ENCODE measurements at regions not wholly inside any gene's neighbourhood (a gene's known extent, or its start where the extent isn't known, plus 50 kb on each side); places are given as distances from the start of the nearest gene placed in this dataset.
"Not testable (repeated sequence)": the region's sequence is repeated elsewhere in the genome, so short reads cannot be mapped to it uniquely, and the experiment has no call there.

DNA sequence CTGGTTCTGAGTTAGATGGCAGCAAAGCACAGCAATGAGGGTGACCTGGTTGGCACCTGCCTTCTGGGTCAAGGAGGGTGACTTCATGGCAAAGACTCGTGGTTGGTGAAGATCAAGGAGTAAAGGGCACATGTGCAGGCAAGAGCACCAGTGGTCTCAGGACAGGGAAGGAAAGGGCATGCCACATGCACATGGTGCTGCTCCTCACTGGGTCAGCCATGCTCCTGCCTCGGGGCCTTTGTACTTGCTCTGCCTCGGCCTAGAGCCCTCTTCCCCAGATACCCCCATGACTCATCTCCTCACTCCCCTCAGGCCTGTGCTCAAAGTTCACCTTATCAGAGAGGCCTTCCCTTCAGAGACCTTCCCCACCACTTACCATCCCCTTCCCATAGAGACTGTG, 106.7 kb upstream of the KDM7A start:
- intact Hi-C loops (cut with DNase I) = no loop called here
- DNase-seq (ENCODE audit: low spot score) = no peak

GRCh38 chr7:140281960-140282359, 105.2 kb upstream of the KDM7A start:
- no peak for DNase-seq (ENCODE audit: low spot score)
- intact Hi-C loops (cut with DNase I) = loop anchor here in 1 of 2 donors (2.0 kb wide), 1 partner anchor 49 kb away; no protein-coding TSS in a partner anchor

DNA sequence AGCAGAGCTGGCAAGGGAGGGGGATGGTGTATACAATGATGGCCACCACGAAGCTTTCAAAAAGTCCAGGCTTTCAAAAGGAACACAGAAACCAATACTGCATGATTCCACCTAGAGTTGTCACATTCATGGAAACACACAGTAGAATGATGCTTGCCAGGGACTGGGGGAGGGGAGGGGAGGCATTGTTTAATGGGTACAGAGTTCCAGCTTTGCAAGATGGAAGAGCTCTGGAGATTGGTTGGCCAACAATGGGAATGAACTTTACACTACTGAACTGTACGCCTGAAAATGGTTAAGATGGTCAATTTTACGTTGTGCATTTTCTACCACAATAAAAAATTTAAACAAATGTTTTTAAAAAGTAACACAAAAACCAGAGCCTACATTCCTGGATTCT, 104.5 kb upstream of the KDM7A start:
- intact Hi-C loops (cut with DNase I) = loop anchor here in 1 of 2 donors (2.0 kb wide), 1 partner anchor 48 kb away; no protein-coding TSS in a partner anchor
- DNase-seq (ENCODE audit: low spot score) = no peak

GRCh38 chr7:140276001-140276400, 99.2 kb upstream of the KDM7A start:
- intact Hi-C loops (cut with DNase I) = no loop called here
- DNase-seq (ENCODE audit: low spot score) = no peak

DNA sequence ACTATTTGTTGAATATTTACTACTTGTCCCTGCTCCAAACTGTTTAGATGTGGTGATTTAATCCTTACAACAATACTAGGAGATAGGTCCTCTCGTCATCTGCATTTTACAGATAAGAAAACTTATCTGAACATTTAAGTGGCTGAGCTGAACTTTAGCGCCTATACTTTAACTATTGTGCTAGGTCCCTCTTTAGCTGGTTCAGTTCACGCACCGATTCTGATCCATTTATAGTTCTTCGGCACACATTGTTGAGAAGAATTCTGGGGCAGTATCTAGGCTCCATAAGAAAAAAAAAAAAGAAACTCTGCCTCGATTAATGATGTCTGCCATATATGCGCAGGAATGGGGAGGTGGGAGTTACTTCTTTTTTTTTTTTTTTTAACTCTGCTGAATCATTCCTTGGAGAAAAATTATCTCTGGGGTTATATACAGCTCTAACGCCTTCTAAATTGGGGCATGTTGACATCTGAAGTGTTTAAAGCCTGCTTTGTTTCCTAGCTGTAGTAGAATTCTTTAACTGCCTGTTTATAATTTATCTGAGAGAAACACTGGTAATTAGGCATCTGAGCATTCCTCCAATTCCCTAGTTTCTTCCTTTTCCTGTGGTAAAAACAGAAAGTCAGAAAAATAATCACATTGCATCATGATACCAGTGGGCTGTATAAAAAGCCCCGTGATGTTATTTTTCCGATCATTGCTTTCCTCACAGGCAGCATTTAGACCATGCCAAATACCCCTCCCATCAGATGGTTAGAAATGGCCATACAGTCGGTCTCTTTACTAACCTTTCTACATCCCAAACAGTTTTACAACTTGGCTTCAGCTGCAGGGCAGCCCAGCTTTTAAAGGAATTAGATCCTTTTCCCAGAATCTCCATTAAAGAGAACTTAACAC, 98.5 kb upstream of the KDM7A start:
- intact Hi-C loops (cut with DNase I) = no loop called here
- DNase-seq (ENCODE audit: low spot score) = no peak

- intact Hi-C loops (cut with DNase I) = no loop called here
- DNase-seq (ENCODE audit: low spot score) = no peak
Observed at GRCh38 chr7:140273417-140273816, 96.6 kb upstream of the KDM7A start.

- DNase-seq (ENCODE audit: low spot score); intact Hi-C loops (cut with DNase I): not testable (repeated sequence)
Observed at GRCh38 chr7:140271643-140271968, 94.8 kb upstream of the KDM7A start.

GRCh38 chr7:140269004-140269638, 92.3 kb upstream of the KDM7A start:
- DNase-seq (ENCODE audit: low spot score) = no peak

GRCh38 chr7:140267381-140268226, 90.8 kb upstream of the KDM7A start:
- no peak for DNase-seq (ENCODE audit: low spot score)
- intact Hi-C loops (cut with DNase I) = no loop called here

More at GRCh38 chr7:140269004-140269638, 92.3 kb upstream of the KDM7A start:
- intact Hi-C loops (cut with DNase I) = no loop called here

DNA sequence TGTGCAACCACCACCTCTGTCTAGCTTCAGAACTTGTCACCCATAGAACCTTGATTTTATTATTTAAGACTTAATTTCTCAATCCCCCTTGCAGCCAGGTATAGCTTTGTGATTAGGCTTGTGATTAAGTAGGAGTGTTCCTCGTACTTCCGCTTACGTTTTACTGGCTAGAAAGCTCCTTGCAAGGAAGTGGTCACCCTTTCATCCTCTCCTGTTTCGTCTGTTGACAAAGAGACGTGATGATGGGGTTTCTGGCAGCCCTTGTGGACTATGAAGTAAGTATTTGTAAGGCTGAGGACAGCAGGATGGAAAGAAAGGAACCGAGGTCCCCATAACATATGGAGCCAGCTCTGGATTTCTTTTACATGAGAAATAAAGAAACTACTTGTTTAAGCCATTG, 86.5 kb upstream of the KDM7A start:
- intact Hi-C loops (cut with DNase I) = no loop called here
- DNase-seq (ENCODE audit: low spot score) = no peak

GRCh38 chr7:140262242-140262903, 85.6 kb upstream of the KDM7A start:
- intact Hi-C loops (cut with DNase I) = no loop called here
- no peak for DNase-seq (ENCODE audit: low spot score)

GRCh38 chr7:140261522-140261921, 84.7 kb upstream of the KDM7A start:
- no peak for DNase-seq (ENCODE audit: low spot score)
- intact Hi-C loops (cut with DNase I) = no loop called here

DNA sequence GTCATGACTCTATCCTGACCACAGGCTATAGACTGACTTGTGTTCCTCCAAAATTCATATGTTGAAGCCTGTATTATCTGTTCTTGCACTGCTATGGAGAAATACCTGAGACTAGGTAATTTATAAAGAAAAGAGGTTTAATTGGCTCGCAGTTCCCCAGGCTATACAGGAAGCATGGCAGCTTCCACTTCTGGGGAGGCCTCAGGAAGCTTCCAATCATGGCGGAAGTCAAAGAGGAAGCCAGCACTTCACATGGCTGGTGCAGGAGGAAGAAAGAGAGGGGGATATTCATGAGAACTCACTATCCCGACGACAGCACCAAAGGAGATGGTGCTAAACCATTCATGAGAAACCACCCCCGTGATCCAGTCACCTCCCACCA, 84.3 kb upstream of the KDM7A start:
- no peak for DNase-seq (ENCODE audit: low spot score)
- intact Hi-C loops (cut with DNase I) = no loop called here

- no peak for DNase-seq (ENCODE audit: low spot score)
- intact Hi-C loops (cut with DNase I) = no loop called here
Observed at GRCh38 chr7:140260352-140261104, 83.7 kb upstream of the KDM7A start.

- intact Hi-C loops (cut with DNase I); DNase-seq (ENCODE audit: low spot score): not testable (repeated sequence)
Observed at GRCh38 chr7:140257278-140257677, 80.5 kb upstream of the KDM7A start.

DNA sequence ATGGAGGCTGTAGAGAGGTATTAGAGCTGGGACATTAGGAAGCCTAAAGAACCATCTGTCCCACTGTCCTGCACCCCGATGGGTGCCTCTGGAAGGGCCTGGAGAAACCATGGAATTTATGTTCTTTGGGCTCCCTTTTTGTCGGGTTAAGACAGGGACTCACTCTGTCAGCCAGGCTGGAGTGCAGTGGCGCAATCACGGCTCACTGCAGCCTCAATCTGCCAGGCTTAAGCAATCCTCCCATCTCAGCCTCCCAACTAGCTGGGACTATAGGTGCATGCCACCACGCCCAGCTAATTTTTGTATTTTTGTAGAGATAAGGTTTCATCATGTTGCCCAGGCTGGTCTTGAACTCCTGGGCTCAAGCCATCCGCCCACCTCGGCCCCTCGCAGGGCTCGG, 78.2 kb upstream of the KDM7A start:
- intact Hi-C loops (cut with DNase I); DNase-seq (ENCODE audit: low spot score): not testable (repeated sequence)

DNA sequence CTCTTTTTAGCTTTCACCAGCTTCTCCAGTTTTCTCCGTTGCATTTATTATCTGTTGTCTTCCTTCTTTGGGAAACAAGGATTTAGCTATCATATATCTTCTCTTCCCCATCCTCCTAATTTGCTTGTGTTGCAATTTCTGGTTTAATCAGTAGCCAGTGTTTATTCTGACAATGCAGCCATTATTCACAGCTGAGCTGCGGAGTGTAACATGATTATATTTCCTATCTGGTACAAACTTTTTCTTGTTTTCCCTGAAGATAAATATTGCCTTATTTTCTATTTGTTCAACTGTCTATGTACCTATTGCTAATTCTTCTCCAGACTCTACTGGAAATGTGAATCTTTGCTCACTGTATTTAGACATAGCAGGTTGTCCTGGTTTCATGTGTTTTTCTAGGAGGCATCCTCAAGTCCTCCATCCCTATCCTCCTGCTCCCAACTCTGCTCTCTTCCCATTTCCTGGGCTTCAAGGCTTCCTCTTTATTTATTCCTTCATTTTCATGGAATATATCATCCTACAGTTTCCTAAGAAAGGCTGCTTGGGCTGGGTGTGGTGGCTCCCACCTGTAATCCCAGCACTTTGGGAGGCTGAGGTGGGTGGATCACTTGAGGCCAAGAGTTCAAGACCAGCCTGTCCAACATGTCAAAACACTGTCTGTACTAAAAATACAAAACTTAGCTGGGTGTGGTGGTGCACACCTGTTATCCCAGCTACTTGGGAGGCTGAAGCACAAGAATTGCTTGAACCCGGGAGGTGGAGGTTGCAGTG, 72.4 kb upstream of the KDM7A start:
- intact Hi-C loops (cut with DNase I) = no loop called here

DNA sequence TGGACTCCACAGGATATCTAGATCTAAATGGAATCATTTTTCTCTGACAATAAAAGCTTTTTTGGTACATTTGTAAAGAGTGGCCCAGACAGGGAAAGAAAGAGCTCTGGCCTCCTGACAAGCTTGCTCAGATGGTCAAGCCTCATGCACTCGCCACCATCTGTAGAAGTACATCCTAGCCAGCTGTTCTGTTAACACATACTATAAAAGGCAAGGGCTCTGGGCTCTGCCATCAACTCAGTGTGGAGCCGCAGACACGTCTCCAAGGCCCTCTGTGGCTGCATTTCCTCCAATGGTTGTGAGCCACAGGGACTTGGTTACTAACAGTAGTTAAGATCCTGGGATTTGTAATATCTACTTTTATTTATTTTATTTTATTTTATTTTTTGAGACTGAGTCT, 70.8 kb upstream of the KDM7A start:
- DNase-seq (ENCODE audit: low spot score) = no peak

More for the DNA sequence above, 72.4 kb upstream of the KDM7A start:
- DNase-seq (ENCODE audit: low spot score) = no peak

More for the DNA sequence above, 70.8 kb upstream of the KDM7A start:
- intact Hi-C loops (cut with DNase I) = no loop called here

Data from posterior vena cava (tissue), 2 donors.